Tibial artery (tissue), 4 donors: ENCODE measurements at regions not wholly inside any gene's neighbourhood (a gene's known extent, or its start where the extent isn't known, plus 50 kb on each side); places are given as distances from the start of the nearest gene placed in this dataset.
A peak's percentile ranks its signal among the peaks of the same experiment; 100 is the strongest.

ENCODE experiments used
- DNase-seq, 2 donors: peaks; one replicate each; pipeline ENCODE4 v3.0.0-alpha.2; 2019
- H3K27ac ChIP-seq, 2 donors: fragments of 200-600 bp; sonication (generic) in 1 of 2; 1 replicate in 1 of 2; 2 replicates in 1 of 2; pipeline ENCODE4 v1.5.1; 2018 to 2019; ENCODE audit warnings: mild to moderate bottlenecking in 1 of 2
- H3K27me3 ChIP-seq, 2 donors: fragments of 200-600 bp; sonication (generic) in 1 of 2; one replicate each; pipeline versions ENCODE4 v1.5.1 to v1.6.0; 2016 to 2019
- H3K36me3 ChIP-seq, 3 donors: fragments of 200-600 bp; sonication (generic) in 2 of 3; one replicate each; pipeline ENCODE4 v1.5.1; 2016 to 2019; ENCODE audit warnings: mild to moderate bottlenecking in 2 of 3
- H3K4me1 ChIP-seq, 4 donors: fragments of 200-600 bp; sonication (generic) in 2 of 4; 1 replicate in 3 of 4; 2 replicates in 1 of 4; pipeline ENCODE4 v1.5.1; 2016 to 2019
- H3K4me3 ChIP-seq, 2 donors: fragments of 200-600 bp; sonication (generic) in 1 of 2; 1 replicate in 1 of 2; 2 replicates in 1 of 2; pipeline ENCODE4 v1.5.1; 2018 to 2019; ENCODE audit warnings: mild to moderate bottlenecking in 2 of 2
- H3K9me3 ChIP-seq, 3 donors: fragments of 200-600 bp; sonication (generic) in 1 of 3; one replicate each; pipeline ENCODE4 v1.5.1; 2016 to 2019
- intact Hi-C: fragments of 100-400 bp; cut with DNase I; formaldehyde crosslinking; loops from one replicate; pipeline ENCODE4 v1.15.0; 2023; ENCODE audit warnings: low total_unique reads
- TF ChIP-seq, protein P1 (sequence below), 2 experiments: fragments of 200-600 bp in 1 of 2; fragments of 450-650 bp in 1 of 2; IDR thresholded peaks; one replicate each; pipeline ENCODE4 v1.5.1; 2017 to 2019; ENCODE audit warnings: antibody characterized with exemption in 2 of 2, mild to moderate bottlenecking in 1 of 2, moderate library complexity in 1 of 2

DNA sequence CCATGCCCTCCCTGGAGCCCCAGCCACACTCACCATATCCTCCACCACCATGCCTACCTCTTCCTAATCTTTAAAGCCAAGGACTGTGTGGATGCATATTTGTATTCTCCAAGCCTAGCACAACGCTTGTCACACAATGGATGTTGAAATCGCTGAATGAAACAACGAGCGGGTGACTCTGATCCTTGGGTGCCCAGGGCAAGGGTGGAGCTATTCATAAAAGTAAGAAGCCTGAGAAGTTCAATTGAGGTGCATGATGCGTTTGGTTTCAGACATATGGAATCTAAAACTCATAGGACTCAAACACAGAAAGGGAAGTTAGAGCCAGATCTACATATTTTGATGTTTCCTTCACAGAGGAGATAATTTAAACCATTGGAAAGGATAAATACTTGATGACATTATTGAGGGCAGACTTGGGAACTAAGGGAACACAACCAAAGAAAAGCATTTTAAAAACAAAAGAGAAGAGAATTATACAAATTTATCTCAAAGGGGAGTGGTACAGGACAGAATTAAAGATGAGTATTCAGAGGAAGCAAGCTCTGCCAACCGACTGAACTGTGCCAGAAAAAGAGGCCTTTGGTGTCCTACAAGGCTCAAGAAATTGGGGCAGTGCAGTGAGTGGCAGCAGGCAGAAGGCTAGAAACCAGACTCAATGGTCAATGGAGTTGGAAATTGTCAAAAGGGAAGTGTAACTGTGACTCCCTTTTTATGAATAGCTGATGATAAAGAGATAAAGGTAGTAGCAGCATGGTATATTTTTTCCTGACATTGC lies 200.6 kb upstream of the NCKAP5 start:
- Histone ChIP-seq H3K27ac (no peak overlapping the region), H3K4me3 (no peak overlapping the region), H3K36me3 (no peaks in the 10 kb centered on the region), H3K27me3 (no peaks in the 10 kb centered on the region), H3K9me3 (no peaks in the 10 kb centered on the region), H3K4me1 (peaks cover 0 to 12% (median 2%) of the 10 kb centered on the region in 4 donors)
- DNase-seq, result no peak
- TF ChIP-seq, protein P1, sequence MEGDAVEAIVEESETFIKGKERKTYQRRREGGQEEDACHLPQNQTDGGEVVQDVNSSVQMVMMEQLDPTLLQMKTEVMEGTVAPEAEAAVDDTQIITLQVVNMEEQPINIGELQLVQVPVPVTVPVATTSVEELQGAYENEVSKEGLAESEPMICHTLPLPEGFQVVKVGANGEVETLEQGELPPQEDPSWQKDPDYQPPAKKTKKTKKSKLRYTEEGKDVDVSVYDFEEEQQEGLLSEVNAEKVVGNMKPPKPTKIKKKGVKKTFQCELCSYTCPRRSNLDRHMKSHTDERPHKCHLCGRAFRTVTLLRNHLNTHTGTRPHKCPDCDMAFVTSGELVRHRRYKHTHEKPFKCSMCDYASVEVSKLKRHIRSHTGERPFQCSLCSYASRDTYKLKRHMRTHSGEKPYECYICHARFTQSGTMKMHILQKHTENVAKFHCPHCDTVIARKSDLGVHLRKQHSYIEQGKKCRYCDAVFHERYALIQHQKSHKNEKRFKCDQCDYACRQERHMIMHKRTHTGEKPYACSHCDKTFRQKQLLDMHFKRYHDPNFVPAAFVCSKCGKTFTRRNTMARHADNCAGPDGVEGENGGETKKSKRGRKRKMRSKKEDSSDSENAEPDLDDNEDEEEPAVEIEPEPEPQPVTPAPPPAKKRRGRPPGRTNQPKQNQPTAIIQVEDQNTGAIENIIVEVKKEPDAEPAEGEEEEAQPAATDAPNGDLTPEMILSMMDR (IDR thresholded peaks at IDR 0.05), result no peak
- intact Hi-C loops, result no loop called here

DNA sequence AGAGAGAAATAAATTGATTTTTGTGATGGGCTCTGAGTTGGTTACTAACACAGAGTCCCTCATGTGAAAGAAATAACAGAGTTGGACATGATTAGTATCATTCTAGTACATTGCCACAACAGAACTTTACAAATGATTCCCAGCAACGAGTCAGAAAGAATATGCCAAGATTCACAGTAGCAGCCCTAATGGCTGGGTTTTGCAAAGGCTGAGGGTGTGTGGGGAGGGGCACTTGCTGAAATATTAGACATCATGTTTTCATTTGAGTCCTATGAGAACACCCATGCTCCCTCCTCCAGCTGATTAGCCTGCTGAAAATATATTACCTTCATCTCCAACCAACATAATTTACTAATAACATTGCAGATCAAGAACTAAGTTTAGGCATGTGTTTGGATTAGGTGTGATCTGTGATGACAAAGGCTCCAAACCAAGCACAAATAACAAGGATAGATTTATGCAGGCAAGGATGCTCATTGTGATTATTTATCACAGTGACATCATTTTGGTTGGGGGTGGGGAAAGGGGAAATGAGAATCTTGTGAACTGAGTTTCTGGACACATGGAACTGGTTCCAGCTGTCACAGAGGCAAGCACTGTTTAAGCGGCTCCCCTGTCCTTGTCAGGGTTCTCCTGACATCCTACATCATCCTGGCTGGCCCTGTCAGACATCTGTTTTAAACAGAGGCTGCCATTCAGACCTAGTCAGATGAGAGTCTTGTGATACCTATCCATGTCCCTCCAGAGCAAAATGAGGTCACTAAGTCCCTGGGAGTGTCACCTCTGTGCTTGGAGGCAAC lies 205.8 kb upstream of the NCKAP5 start:
- no peaks in the 10 kb centered on the region for H3K36me3 ChIP-seq
- intact Hi-C loops, result no loop called here
- H3K4me3 ChIP-seq, result no peak overlapping the region
- TF ChIP-seq, protein P1 (IDR thresholded peaks at IDR 0.05), result no peak
- H3K27ac ChIP-seq, result no peak overlapping the region
- H3K4me1 ChIP-seq, result peaks cover 0 to 18% (median 9%) of the 10 kb centered on the region in 4 donors
- H3K9me3 ChIP-seq, result no peaks in the 10 kb centered on the region
- no peaks in the 10 kb centered on the region for H3K27me3 ChIP-seq
- no peak for DNase-seq

DNA sequence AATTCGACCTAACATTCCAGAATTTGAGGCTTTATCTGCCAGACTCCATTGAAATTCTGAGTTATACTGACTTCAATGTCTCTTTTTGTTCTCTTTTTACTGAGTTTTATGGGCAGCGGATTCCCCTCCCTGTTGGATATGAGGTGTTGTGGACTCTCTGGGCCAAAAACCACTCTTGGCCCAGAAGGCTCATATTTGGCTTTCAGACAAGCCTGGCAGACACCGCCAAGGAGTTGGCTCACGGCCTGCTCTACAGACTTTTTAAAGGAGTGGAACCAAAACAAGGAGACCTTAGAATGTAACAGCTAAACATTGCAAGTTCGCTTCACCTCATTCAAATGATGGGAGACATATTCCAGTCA lies 206.4 kb upstream of the NCKAP5 start:
- H3K36me3 ChIP-seq, result no peaks in the 10 kb centered on the region
- no peaks in the 10 kb centered on the region for H3K9me3 ChIP-seq
- H3K4me1 ChIP-seq, result peaks cover 0 to 18% (median 9%) of the 10 kb centered on the region in 4 donors
- TF ChIP-seq, protein P1 (IDR thresholded peaks at IDR 0.05), result no peak
- H3K27ac ChIP-seq, result no peak overlapping the region
- intact Hi-C loops, result no loop called here
- peak; percentile 31 to 82 for DNase-seq
- no peaks in the 10 kb centered on the region for H3K27me3 ChIP-seq
- H3K4me3 ChIP-seq, result no peak overlapping the region

DNA sequence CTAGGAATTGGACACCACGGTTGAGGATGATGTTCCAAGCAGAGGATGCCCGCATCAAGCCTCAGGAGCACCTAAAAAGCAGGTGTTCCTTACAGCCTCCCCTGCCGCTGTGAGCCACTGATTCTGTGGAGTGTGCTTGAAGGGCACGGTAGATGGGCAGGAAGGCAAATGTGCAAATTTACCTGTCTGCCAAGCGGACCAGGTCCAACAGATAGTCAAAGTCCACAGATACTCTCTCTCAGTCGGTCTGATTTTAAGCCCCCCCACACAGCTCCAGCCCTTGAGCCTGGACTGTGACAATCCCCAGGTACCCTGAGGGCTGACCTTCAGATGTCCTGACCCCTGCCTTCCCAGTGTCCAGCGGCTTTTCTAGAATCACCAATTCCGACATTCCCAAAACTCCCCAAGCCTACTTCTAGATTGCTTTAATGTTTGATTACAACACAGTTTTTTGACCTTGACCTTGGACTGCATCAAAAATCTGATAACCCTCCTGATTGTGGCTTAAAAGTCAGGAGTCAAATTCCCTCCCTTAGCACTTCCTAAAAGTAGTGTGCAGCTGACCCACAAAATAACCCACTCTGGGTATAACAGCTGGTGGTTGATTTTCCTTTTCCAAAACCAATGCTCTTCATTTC lies 208.8 kb upstream of the NCKAP5 start:
- no peaks in the 10 kb centered on the region for H3K9me3 ChIP-seq
- peaks cover 0 to 18% (median 9%) of the 10 kb centered on the region in 4 donors for H3K4me1 ChIP-seq
- no peak overlapping the region for H3K27ac ChIP-seq
- H3K27me3 ChIP-seq, result no peaks in the 10 kb centered on the region
- no peaks in the 10 kb centered on the region for H3K36me3 ChIP-seq
- intact Hi-C loops, result no loop called here
- TF ChIP-seq, protein P1 (IDR thresholded peaks at IDR 0.05), result no peak
- no peak for DNase-seq
- H3K4me3 ChIP-seq, result no peak overlapping the region

DNA sequence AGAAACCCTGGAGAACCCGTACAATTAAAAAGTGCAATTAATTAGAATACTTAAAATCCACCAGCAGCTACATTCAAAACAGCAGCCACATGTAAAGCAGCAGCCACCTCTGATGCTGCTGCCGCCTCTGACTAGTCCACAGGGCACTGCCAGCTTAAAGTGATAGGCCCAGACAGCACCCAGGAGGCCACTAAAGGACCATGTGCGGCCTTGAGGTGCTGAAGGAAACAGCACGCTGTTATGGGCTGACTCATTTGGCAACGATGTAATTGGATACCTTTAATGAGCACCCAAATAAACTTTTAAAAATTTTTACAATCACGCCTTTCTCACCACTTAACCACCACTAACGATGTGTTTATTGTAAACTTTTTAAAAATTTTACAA lies 209.3 kb upstream of the NCKAP5 start:
- peaks cover 0 to 18% (median 9%) of the 10 kb centered on the region in 4 donors for H3K4me1 ChIP-seq
- H3K4me3 ChIP-seq, result no peak overlapping the region
- H3K9me3 ChIP-seq, result no peaks in the 10 kb centered on the region
- no peaks in the 10 kb centered on the region for H3K36me3 ChIP-seq
- TF ChIP-seq, protein P1 (IDR thresholded peaks at IDR 0.05), result no peak
- no peak for DNase-seq
- no peak overlapping the region for H3K27ac ChIP-seq
- intact Hi-C loops, result no loop called here
- no peaks in the 10 kb centered on the region for H3K27me3 ChIP-seq
